Aorta (tissue), 5 donors: ENCODE measurements at regions not wholly inside any gene's neighbourhood (a gene's known extent, or its start where the extent isn't known, plus 50 kb on each side); places are given as distances from the start of the nearest gene placed in this dataset.

Experiments used
- ATAC-seq: fragments of 200-7000 bp; cut with Tn5 transposase; one replicate; pipeline ENCODE4 v1.9.1; 2022; ENCODE audit warnings: moderate library complexity; ENCODE audit not compliant: low FRiP score
- DNase-seq, 2 donors: peaks; one replicate each; pipeline ENCODE4 v3.0.0-alpha.2; 2020
- H3K27ac ChIP-seq, 2 donors: one replicate each; pipeline ENCODE4 v1.5.1; 2013; ENCODE audit warnings: low read length in 2 of 2, mild to moderate bottlenecking in 2 of 2, moderate library complexity in 2 of 2, control low read depth in 1 of 2, inconsistent platforms in 1 of 2, low read depth in 1 of 2
- H3K27me3 ChIP-seq, 2 donors: one replicate each; pipeline ENCODE4 v1.6.1; 2013; ENCODE audit warnings: control low read depth in 1 of 2, low read length in 1 of 2, mild to moderate bottlenecking in 1 of 2, moderate library complexity in 1 of 2; ENCODE audit not compliant: insufficient read depth in 2 of 2, control insufficient read depth in 1 of 2
- H3K36me3 ChIP-seq, 2 donors: one replicate each; pipeline ENCODE4 v1.6.1; 2013; ENCODE audit warnings: control low read depth in 1 of 2, low read length in 1 of 2, mild to moderate bottlenecking in 1 of 2; ENCODE audit not compliant: insufficient read depth in 2 of 2, control insufficient read depth in 1 of 2
- H3K4me1 ChIP-seq, 2 donors: one replicate each; pipeline ENCODE4 v1.6.1; 2013; ENCODE audit warnings: low read length in 2 of 2, control low read depth in 1 of 2, mild to moderate bottlenecking in 1 of 2, moderate library complexity in 1 of 2; ENCODE audit not compliant: insufficient read depth in 2 of 2, control insufficient read depth in 1 of 2
- H3K4me3 ChIP-seq, 2 donors: one replicate each; pipeline ENCODE4 v1.5.1; 2013; ENCODE audit warnings: low read length in 2 of 2, control low read depth in 1 of 2, mild to moderate bottlenecking in 1 of 2
- H3K9me3 ChIP-seq: one replicate; pipeline ENCODE4 v1.6.1; 2013; ENCODE audit warnings: mild to moderate bottlenecking, low read length; ENCODE audit not compliant: control insufficient read depth
- WGBS, 2 donors: extraction: QIAGEN DNeasy Blood & Tissue Kit; methylation state at CpG; one replicate each; pipeline ENCODE4 v1.1.7; 2013; 5-methylcytosine and 5-hydroxymethylcytosine counted together
- intact Hi-C, 2 donors: fragments of 100-400 bp; cut with DNase I; formaldehyde crosslinking; loops; one replicate each; pipeline versions ENCODE4 v1.14.2 to v1.15.0; 2022
- donor health status: healthy with polysubstance abuse.
- donor health status: Bipolar disorder and iron deficiency.
- donor health status: DM: no; HTN: no; CAD: no.
- donor health status: DM: no; HTN: no; CAD: no.
- donor health status: DM: yes; HTN: yes; CAD: no.

DNA sequence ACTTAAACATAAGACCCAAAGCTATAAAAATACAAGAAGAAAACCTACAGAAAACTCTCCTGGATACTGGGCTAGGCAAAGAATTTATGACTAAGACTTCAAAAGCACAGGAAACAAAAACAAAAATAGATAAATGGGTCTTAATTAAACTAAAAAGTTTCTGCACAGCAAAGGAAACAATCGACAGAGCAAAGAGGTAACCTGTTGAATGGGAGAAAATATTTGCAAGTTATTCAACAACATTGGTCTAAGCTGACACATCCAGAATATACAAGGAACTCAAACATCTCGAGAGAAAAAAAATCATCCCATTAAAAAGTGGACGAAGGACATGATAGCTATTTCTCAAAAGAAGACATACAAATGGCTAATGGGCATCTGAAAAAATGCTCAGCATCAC lies 72.3 kb upstream of the RBBP8 start:
- WGBS, 2 donors, result 88 to 90% methylated on average over 3 of the region's 3 CpGs
- no peaks in the 10 kb centered on the region for H3K36me3 ChIP-seq
- intact Hi-C loops, result loop anchor here in 1 of 2 donors (10.0 kb wide), 1 partner anchor 56 kb away; no protein-coding TSS in a partner anchor
- ATAC-seq (no peak), DNase-seq (no peak)
- H3K4me1 ChIP-seq, result no peaks in the 10 kb centered on the region
- no peaks in the 10 kb centered on the region for H3K9me3 ChIP-seq
- no peak overlapping the region for H3K27ac ChIP-seq
- H3K4me3 ChIP-seq, result no peak overlapping the region
- no peaks in the 10 kb centered on the region for H3K27me3 ChIP-seq

DNA sequence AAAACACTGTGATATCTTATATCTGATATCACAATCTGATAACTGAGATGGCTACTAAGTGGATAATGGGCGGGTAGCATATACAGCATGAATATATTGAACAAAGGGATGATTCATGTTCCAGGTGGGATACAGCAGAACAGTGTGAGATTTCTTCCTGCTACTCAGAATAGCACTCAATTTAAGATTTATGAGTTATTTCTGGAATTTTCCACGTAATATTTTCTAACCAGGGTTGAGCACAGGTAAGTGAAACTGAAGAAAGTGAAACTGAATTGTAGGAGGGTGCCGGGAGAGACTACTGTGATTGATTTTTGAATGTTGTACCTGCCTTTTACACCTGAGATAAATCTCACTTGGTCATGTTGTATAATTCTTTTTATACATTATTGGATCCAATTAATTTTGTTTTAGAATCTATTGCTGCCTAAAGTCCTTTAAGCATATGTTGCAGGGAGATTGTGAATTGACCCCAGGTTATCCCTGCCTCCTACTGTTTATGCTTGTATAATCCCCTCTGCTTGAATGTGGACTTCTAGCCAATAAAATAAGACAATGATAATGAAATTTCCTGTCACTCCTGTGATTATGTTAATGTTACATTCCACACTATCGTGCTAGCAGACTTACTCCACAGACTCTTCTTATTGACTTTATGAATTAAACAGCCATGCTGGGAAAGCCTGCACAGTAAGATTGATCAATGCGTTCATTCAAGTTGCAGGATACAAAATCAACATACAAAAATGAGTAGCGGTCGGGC lies 67.6 kb upstream of the RBBP8 start:
- H3K9me3 ChIP-seq, result no peaks in the 10 kb centered on the region
- no peaks in the 10 kb centered on the region for H3K27me3 ChIP-seq
- 85 to 87% methylated on average over 7 of the region's 7 CpGs for WGBS, 2 donors
- DNase-seq (no peak), ATAC-seq (no peak)
- H3K27ac ChIP-seq, result no peak overlapping the region
- H3K4me3 ChIP-seq, result no peak overlapping the region
- intact Hi-C loops, result loop anchor here in 1 of 2 donors (10.0 kb wide), 1 partner anchor 61 kb away; no protein-coding TSS in a partner anchor
- no peaks in the 10 kb centered on the region for H3K4me1 ChIP-seq
- no peaks in the 10 kb centered on the region for H3K36me3 ChIP-seq

- H3K27ac ChIP-seq, result no peak overlapping the region
- H3K27me3 ChIP-seq, result no peaks in the 10 kb centered on the region
- no peaks in the 10 kb centered on the region for H3K9me3 ChIP-seq
- WGBS, 2 donors, result 89 to 97% methylated on average over 1 of the region's 1 CpG
- H3K4me3 ChIP-seq, result no peak overlapping the region
- DNase-seq (no peak), ATAC-seq (no peak)
- no peaks in the 10 kb centered on the region for H3K4me1 ChIP-seq
- intact Hi-C loops, result loop anchor here in 1 of 2 donors (10.0 kb wide), 1 partner anchor 64 kb away; no protein-coding TSS in a partner anchor
- no peaks in the 10 kb centered on the region for H3K36me3 ChIP-seq
Measured at GRCh38 chr18:22868831-22869230, 64.3 kb upstream of the RBBP8 start.

GRCh38 chr18:22871809-22872525 lies 61.2 kb upstream of the RBBP8 start:
- DNase-seq (no peak), ATAC-seq (no peak)
- H3K27me3 ChIP-seq, result no peaks in the 10 kb centered on the region
- H3K4me3 ChIP-seq, result no peak overlapping the region
- 86 to 87% methylated on average over 1 of the region's 1 CpG for WGBS, 2 donors
- H3K36me3 ChIP-seq, result no peaks in the 10 kb centered on the region
- H3K9me3 ChIP-seq, result no peaks in the 10 kb centered on the region
- intact Hi-C loops, result no loop called here
- no peak overlapping the region for H3K27ac ChIP-seq
- no peaks in the 10 kb centered on the region for H3K4me1 ChIP-seq

DNA sequence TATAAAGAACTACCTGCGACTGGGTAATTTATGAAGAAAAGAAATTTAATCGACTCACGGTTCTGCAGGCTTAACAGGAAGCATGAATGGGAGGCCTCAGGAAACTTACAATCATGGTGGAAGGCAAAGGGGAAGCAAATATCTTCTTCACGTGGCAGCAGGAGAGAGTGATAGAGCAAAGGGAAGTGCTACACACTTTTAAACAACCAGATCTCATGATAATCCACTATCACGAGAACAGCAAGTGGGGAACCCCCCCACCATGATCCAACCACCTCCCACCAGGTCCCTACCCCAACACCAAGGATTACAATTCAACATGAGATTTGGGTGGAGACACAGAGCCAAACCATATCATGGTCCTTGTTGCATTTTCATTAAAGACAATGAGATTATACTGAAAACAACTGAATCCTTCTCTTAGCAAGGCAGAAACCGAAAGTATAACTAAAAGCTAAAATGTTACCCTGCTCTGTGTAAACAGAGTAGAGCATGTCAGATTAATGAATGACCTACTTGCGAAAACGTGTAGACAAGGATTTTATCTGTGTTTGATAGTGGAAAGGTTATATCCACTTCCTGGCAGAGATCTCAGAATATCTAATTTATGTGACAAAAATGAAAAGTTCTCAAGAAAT lies 60.1 kb upstream of the RBBP8 start:
- DNase-seq (no peak), ATAC-seq (no peak)
- intact Hi-C loops, result no loop called here
- Histone ChIP-seq H3K27ac (no peak overlapping the region), H3K4me1 (no peaks in the 10 kb centered on the region), H3K27me3 (no peaks in the 10 kb centered on the region), H3K4me3 (no peak overlapping the region), H3K36me3 (no peaks in the 10 kb centered on the region), H3K9me3 (no peaks in the 10 kb centered on the region)
- 56 to 57% methylated on average over 8 of the region's 8 CpGs for WGBS, 2 donors

GRCh38 chr18:22879293-22879692 lies 53.8 kb upstream of the RBBP8 start:
- H3K27ac ChIP-seq, result no peak overlapping the region
- H3K27me3 ChIP-seq, result no peaks in the 10 kb centered on the region
- H3K36me3 ChIP-seq, result no peaks in the 10 kb centered on the region
- DNase-seq, result no peak
- WGBS, 2 donors, result 82 to 85% methylated on average over 3 of the region's 3 CpGs
- intact Hi-C loops, result no loop called here
- H3K4me1 ChIP-seq, result no peaks in the 10 kb centered on the region
- no peaks in the 10 kb centered on the region for H3K9me3 ChIP-seq
- no peak for ATAC-seq
- no peak overlapping the region for H3K4me3 ChIP-seq

DNA sequence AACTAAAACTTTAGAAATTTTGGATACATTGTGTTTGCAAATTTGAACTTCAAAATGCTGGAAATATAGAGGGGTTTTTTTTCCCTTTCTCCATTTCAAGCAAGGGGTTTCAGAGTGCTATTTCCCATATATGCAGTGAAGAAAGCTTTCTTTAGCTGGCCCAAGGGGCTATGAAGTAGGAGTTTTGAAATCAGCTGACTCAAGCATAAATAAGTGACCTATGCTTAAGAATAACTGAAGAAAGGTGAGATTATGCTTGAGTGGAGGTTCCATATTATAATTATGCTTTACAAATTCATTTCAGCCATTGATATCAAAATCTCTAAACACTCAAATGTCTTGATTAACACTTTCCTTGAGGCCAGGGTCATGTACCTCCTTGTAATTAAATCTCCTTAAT lies 51.0 kb upstream of the RBBP8 start:
- Histone ChIP-seq H3K27me3 (no peaks in the 10 kb centered on the region), H3K9me3 (peaks cover 1% of the 10 kb centered on the region), H3K27ac (no peak overlapping the region), H3K4me3 (no peak overlapping the region), H3K4me1 (no peaks in the 10 kb centered on the region), H3K36me3 (no peaks in the 10 kb centered on the region)
- intact Hi-C loops, result no loop called here
- ATAC-seq (no peak), DNase-seq (no peak)

DNA sequence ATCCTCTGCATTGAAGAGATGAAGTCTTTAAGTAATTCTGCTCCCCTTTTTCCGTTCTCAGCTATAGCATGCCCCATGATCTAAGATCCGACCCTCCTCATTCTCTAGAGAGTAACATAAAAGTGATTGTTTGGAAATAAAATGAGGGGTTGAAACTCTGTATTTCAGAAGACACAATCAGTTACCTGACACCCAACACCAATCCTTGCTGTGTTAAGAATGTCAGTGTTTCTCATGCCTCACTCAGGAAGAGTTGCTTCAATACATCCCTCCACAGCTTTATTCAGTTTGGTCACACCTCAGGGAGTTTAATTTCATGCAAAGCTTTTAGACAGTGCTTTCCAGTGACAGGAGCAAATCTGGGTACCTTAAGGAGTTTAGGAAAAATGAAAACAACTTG lies 49.9 kb upstream of the RBBP8 start:
- intact Hi-C loops, result no loop called here

More for the DNA sequence above, 49.9 kb upstream of the RBBP8 start:
- 92% methylated on average over 2 of the region's 2 CpGs for WGBS, 2 donors
- Histone ChIP-seq H3K27ac (no peak overlapping the region), H3K9me3 (peaks cover 1% of the 10 kb centered on the region), H3K4me3 (no peak overlapping the region), H3K4me1 (no peaks in the 10 kb centered on the region), H3K27me3 (no peaks in the 10 kb centered on the region), H3K36me3 (no peaks in the 10 kb centered on the region)
- no peak for ATAC-seq
- no peak for DNase-seq
